Suprapubic skin (tissue), 4 donors: ENCODE measurements at regions not wholly inside any gene's neighbourhood (a gene's known extent, or its start where the extent isn't known, plus 50 kb on each side); places are given as distances from the start of the nearest gene placed in this dataset.

Experiments used
- DNase-seq, 2 donors: peaks; one replicate each; pipeline ENCODE4 v3.0.0-alpha.2; 2019; ENCODE audit warnings: low spot score in 2 of 2
- H3K27ac ChIP-seq: fragments of 200-600 bp; sonication (generic); one replicate; pipeline ENCODE4 v1.5.1; 2019
- H3K27me3 ChIP-seq: fragments of 200-600 bp; sonication (generic); one replicate; pipeline ENCODE4 v1.5.1; 2019
- H3K36me3 ChIP-seq: fragments of 200-600 bp; sonication (generic); one replicate; pipeline ENCODE4 v1.5.1; 2019
- H3K4me1 ChIP-seq: fragments of 200-600 bp; sonication (generic); one replicate; pipeline ENCODE4 v1.5.1; 2019
- H3K4me3 ChIP-seq: fragments of 200-600 bp; sonication (generic); one replicate; pipeline ENCODE4 v1.5.1; 2019; ENCODE audit warnings: mild to moderate bottlenecking
- H3K9me3 ChIP-seq: fragments of 200-600 bp; sonication (generic); one replicate; pipeline ENCODE4 v1.5.1; 2019
- EP300 ChIP-seq: sonication (generic); formaldehyde crosslinking; IDR thresholded peaks from one replicate; pipeline ENCODE4 v1.6.1; 2017; ENCODE audit warnings: antibody characterized with exemption
- POLR2A ChIP-seq, 2 donors: fragments of 450-650 bp; IDR thresholded peaks; one replicate each; pipeline ENCODE4 v1.6.1; 2017; ENCODE audit warnings: antibody characterized with exemption in 2 of 2, mild to moderate bottlenecking in 2 of 2, moderate library complexity in 2 of 2
- POLR2AphosphoS5 ChIP-seq, 3 donors: sonication (generic); formaldehyde crosslinking; IDR thresholded peaks; one replicate each; pipeline ENCODE4 v1.6.1; 2017; ENCODE audit warnings: antibody characterized with exemption in 3 of 3
- WGBS: methylation state at CpG from one replicate; pipeline ENCODE4 v1.1.5; 2018; 5-methylcytosine and 5-hydroxymethylcytosine counted together
- TF ChIP-seq, protein P1 (sequence below), 2 donors: fragments of 200-600 bp in 1 of 2; fragments of 450-650 bp in 1 of 2; sonication (generic) in 1 of 2; IDR thresholded peaks; one replicate each; pipeline ENCODE4 v1.5.1; 2016 to 2019; ENCODE audit warnings: antibody characterized with exemption in 2 of 2, mild to moderate bottlenecking in 1 of 2, moderate library complexity in 1 of 2

DNA sequence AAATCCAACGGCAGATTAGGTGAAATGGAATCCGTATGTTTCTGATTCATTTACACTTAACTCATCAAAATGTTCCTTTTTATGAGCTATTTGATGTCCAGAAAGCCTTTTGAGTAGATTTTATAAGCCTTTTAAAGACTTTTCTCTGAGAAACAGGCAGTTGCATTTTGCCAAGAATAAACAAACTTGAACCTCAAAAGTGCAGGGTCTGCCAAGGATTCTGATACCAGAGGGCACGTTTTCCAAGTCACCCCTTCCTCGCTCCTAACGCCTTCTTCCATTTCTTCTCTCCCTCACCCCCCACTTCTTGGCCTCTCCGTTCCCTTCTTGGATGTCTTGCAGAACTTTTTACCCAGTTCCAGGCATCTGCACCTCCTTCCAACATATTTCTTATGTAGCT lies 200.6 kb upstream of the TBX3 start:
- H3K36me3 ChIP-seq: no peaks in the 10 kb centered on the region
- WGBS: 59% methylated on average over 6 of the region's 6 CpGs
- TF ChIP-seq EP300: no peak
- no peak for TF ChIP-seq POLR2AphosphoS5 (IDR thresholded peaks at IDR 0.05)
- TF ChIP-seq POLR2A (IDR thresholded peaks at IDR 0.05): no peak
- TF ChIP-seq, protein P1, sequence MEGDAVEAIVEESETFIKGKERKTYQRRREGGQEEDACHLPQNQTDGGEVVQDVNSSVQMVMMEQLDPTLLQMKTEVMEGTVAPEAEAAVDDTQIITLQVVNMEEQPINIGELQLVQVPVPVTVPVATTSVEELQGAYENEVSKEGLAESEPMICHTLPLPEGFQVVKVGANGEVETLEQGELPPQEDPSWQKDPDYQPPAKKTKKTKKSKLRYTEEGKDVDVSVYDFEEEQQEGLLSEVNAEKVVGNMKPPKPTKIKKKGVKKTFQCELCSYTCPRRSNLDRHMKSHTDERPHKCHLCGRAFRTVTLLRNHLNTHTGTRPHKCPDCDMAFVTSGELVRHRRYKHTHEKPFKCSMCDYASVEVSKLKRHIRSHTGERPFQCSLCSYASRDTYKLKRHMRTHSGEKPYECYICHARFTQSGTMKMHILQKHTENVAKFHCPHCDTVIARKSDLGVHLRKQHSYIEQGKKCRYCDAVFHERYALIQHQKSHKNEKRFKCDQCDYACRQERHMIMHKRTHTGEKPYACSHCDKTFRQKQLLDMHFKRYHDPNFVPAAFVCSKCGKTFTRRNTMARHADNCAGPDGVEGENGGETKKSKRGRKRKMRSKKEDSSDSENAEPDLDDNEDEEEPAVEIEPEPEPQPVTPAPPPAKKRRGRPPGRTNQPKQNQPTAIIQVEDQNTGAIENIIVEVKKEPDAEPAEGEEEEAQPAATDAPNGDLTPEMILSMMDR (IDR thresholded peaks at IDR 0.05): no peak
- H3K9me3 ChIP-seq: no peaks in the 10 kb centered on the region
- no peaks in the 10 kb centered on the region for H3K4me1 ChIP-seq
- no peak overlapping the region for H3K4me3 ChIP-seq
- no peak overlapping the region for H3K27ac ChIP-seq
- no peaks in the 10 kb centered on the region for H3K27me3 ChIP-seq
- DNase-seq: no peak

DNA sequence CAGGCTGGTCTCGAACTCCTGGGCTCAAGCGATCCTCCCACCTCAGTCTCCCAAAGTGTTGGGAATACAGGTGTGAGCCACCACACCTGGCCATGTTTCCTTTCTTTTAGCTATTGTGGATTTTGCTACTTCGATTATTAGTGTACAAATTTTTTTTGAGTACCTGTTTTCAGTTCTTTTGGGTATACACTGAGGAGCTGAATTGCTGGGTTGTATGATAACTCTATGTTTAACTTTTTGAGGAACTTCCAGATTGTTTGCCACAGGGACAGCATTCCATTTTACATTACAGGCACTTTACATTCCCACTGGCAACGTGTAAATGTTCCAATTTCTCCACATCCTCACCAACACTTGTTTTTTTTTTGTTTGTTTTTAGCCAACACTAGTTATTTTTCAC lies 198.1 kb upstream of the TBX3 start:
- no peak for TF ChIP-seq POLR2AphosphoS5 (IDR thresholded peaks at IDR 0.05)
- TF ChIP-seq EP300: no peak
- TF ChIP-seq, protein P1 (IDR thresholded peaks at IDR 0.05): no peak
- no peak for TF ChIP-seq POLR2A (IDR thresholded peaks at IDR 0.05)
- H3K4me3 ChIP-seq: no peak overlapping the region
- H3K27ac ChIP-seq: no peak overlapping the region
- no peaks in the 10 kb centered on the region for H3K36me3 ChIP-seq
- WGBS: 87% methylated on average over 4 of the region's 4 CpGs
- no peaks in the 10 kb centered on the region for H3K4me1 ChIP-seq
- DNase-seq: no peak
- no peaks in the 10 kb centered on the region for H3K27me3 ChIP-seq
- H3K9me3 ChIP-seq: no peaks in the 10 kb centered on the region

DNA sequence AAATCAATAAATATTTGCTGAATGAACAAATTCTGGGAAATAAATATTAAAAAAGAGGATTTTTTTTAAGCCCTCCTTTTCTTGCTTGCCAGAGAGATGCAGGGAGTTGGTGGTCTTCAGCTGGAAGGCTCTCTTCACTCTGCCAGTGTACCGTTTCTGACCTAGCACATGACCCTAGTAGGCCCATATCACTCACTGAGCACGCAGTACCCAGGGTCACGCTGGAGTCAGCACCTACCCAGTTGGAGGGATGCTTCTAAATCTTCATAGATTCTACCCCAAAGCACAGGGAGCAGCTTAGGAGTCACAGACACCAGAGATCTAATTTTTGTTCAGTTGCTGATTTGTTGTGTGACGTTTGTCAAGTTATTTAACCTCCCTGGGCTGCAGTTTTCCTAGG lies 195.4 kb upstream of the TBX3 start:
- Histone ChIP-seq H3K36me3 (no peaks in the 10 kb centered on the region), H3K4me1 (no peaks in the 10 kb centered on the region), H3K9me3 (no peaks in the 10 kb centered on the region), H3K27ac (no peak overlapping the region), H3K27me3 (no peaks in the 10 kb centered on the region), H3K4me3 (no peak overlapping the region)
- TF ChIP-seq POLR2AphosphoS5 (IDR thresholded peaks at IDR 0.05): no peak
- no peak for TF ChIP-seq POLR2A (IDR thresholded peaks at IDR 0.05)
- TF ChIP-seq, protein P1 (IDR thresholded peaks at IDR 0.05): no peak
- TF ChIP-seq EP300: no peak
- 88% methylated on average over 4 of the region's 4 CpGs for WGBS
- DNase-seq: no peak

DNA sequence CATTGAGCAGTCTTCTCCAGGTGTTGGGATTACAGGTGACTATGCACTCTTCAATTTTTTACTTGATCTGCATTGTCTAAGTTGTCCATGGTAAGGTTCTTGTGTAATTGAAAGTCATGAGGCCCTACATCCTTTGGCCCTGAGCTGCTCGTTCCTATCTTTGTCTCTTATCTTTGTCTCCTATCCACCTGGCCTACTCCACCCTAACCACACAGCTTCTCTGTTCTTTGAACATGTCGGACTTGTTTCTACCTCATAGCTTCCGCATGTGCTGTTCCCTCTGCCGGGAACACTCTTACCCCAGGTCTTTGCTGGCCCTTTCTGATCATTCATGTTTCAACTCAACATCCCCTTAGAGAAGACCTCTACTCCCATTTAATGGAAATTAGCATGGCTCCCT lies 194.8 kb upstream of the TBX3 start:
- Histone ChIP-seq H3K36me3 (no peaks in the 10 kb centered on the region), H3K4me3 (no peak overlapping the region), H3K9me3 (no peaks in the 10 kb centered on the region), H3K27me3 (no peaks in the 10 kb centered on the region), H3K27ac (no peak overlapping the region), H3K4me1 (no peaks in the 10 kb centered on the region)
- DNase-seq: no peak
- 77% methylated on average over 4 of the region's 4 CpGs for WGBS
- TF ChIP-seq POLR2AphosphoS5 (IDR thresholded peaks at IDR 0.05) (no peak), POLR2A (IDR thresholded peaks at IDR 0.05) (no peak), EP300 (no peak)
- TF ChIP-seq, protein P1 (IDR thresholded peaks at IDR 0.05): no peak

DNA sequence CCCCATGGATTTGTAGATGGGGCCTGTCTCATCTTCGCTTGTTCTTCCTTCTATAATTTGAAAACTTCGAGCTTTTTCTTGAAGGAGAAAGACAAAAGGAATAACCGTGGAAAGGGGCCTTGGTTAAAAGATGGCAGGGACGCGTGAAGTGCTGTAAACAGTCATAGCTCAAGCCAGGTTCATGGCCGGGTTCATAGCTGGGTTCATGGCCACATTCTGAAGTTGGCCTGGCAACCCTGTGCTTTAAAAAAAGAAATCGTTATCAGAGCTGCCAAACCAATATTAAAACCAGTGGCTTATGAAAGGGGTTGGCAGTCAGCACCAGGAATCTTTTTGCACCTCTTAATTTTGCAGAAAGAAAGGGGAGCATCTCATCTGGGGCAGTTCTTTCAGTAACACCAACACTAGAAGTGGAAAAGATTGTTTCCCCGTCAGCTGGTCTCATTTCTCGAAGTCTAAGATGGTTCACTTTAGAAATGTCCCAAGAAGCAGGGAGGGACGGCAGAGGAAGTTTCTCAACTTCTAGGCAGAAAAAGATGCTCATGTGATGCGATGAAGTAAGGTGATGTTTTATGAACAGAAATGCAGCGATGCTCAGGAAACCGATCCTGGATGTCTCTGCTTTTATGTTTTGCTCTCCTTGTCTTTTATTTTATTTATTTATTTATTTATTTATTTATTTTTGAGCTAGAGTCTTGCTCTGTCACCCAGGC lies 193.1 kb upstream of the TBX3 start:
- Histone ChIP-seq H3K27ac (no peak overlapping the region), H3K4me3 (no peak overlapping the region), H3K9me3 (no peaks in the 10 kb centered on the region), H3K36me3 (no peaks in the 10 kb centered on the region), H3K27me3 (no peaks in the 10 kb centered on the region), H3K4me1 (no peaks in the 10 kb centered on the region)
- DNase-seq: no peak
- 83% methylated on average over 13 of the region's 13 CpGs for WGBS
- TF ChIP-seq, protein P1 (IDR thresholded peaks at IDR 0.05): no peak
- no peak for TF ChIP-seq POLR2AphosphoS5 (IDR thresholded peaks at IDR 0.05)
